Coronary artery (tissue), 2 donors: ENCODE measurements at regions not wholly inside any gene's neighbourhood (a gene's known extent, or its start where the extent isn't known, plus 50 kb on each side); places are given as distances from the start of the nearest gene placed in this dataset.
"Not testable (repeated sequence)": the region's sequence is repeated elsewhere in the genome, so short reads cannot be mapped to it uniquely, and the experiment has no call there.

Experiments used
- DNase-seq: peaks from one replicate; pipeline ENCODE4 v3.0.0-alpha.2; 2017; ENCODE audit warnings: low spot score
- H3K27ac ChIP-seq, 2 donors: fragments of 200-600 bp; sonication (generic); one replicate each; pipeline ENCODE4 v1.5.1; 2016 to 2019
- H3K4me3 ChIP-seq: fragments of 200-600 bp; sonication (generic); 2 replicates; pipeline ENCODE4 v1.5.1; 2016; ENCODE audit warnings: mild to moderate bottlenecking, moderate library complexity
- CTCF ChIP-seq: fragments of 200-600 bp; sonication (generic); IDR thresholded peaks from one replicate; pipeline ENCODE4 v1.5.1; 2019; ENCODE audit warnings: antibody characterized with exemption

GRCh38 chr2:180597179-180597578 is 383.2 kb upstream of the UBE2E3 start:
- Histone ChIP-seq H3K27ac (no peak overlapping the region), H3K4me3 (no peak overlapping the region)
- DNase-seq, result no peak
- TF ChIP-seq CTCF, result no peak

GRCh38 chr2:180596453-180596852 is 384.0 kb upstream of the UBE2E3 start:
- TF ChIP-seq CTCF, result no peak

GRCh38 chr2:180591947-180592346 is 388.5 kb upstream of the UBE2E3 start:
- no peak overlapping the region for H3K27ac ChIP-seq
- no peak for DNase-seq
- no peak overlapping the region for H3K4me3 ChIP-seq
- TF ChIP-seq CTCF, result no peak

More at GRCh38 chr2:180596453-180596852, 384.0 kb upstream of the UBE2E3 start:
- DNase-seq, result no peak
- Histone ChIP-seq H3K4me3 (no peak overlapping the region), H3K27ac (no peak overlapping the region)

GRCh38 chr2:180591093-180591781 is 389.2 kb upstream of the UBE2E3 start:
- H3K4me3 ChIP-seq, H3K27ac ChIP-seq, DNase-seq: not testable (repeated sequence)

GRCh38 chr2:180583441-180584140 is 396.8 kb upstream of the UBE2E3 start:
- DNase-seq, result no peak
- Histone ChIP-seq H3K4me3 (no peak overlapping the region), H3K27ac (no peak overlapping the region)
- TF ChIP-seq CTCF, result no peak

GRCh38 chr2:180579388-180579787 is 401.0 kb upstream of the UBE2E3 start:
- TF ChIP-seq CTCF, result no peak
- Histone ChIP-seq H3K27ac (no peak overlapping the region), H3K4me3 (no peak overlapping the region)
- DNase-seq, result no peak

- DNase-seq, result no peak
- no peak for TF ChIP-seq CTCF
- H3K4me3 ChIP-seq, result no peak overlapping the region
- H3K27ac ChIP-seq, result no peak overlapping the region
Observed at GRCh38 chr2:180578441-180578840, 402.0 kb upstream of the UBE2E3 start.
